ENCODE measurements at regions not wholly inside any gene's neighbourhood (a gene's known extent, or its start where the extent isn't known, plus 50 kb on each side); places are given as distances from the start of the nearest gene placed in this dataset.

DNA sequence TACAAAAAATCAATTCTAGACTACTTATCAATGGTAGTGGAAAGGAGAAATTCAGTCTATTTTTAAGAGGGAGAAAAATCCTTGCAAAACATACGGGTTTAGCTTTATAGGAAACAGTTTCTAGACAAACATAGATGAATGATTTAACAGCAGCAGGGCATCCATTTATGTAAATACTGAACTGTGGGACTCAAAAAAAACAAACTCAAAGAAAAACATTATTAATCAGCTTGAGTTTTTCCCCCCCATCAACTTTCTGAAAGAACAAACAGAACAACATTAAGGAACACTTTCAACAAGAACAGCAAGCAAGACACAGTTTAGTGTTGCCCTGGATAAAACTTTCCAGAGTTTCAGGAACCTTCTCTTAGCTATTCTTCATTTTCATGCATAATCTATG, 147.3 kb upstream of the KCNK2 start:
- H3K27ac ChIP-seq: no peak overlapping the region
- DNase-seq (ENCODE audit: low spot score): no peak
- TF ChIP-seq, protein P1, sequence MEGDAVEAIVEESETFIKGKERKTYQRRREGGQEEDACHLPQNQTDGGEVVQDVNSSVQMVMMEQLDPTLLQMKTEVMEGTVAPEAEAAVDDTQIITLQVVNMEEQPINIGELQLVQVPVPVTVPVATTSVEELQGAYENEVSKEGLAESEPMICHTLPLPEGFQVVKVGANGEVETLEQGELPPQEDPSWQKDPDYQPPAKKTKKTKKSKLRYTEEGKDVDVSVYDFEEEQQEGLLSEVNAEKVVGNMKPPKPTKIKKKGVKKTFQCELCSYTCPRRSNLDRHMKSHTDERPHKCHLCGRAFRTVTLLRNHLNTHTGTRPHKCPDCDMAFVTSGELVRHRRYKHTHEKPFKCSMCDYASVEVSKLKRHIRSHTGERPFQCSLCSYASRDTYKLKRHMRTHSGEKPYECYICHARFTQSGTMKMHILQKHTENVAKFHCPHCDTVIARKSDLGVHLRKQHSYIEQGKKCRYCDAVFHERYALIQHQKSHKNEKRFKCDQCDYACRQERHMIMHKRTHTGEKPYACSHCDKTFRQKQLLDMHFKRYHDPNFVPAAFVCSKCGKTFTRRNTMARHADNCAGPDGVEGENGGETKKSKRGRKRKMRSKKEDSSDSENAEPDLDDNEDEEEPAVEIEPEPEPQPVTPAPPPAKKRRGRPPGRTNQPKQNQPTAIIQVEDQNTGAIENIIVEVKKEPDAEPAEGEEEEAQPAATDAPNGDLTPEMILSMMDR (IDR thresholded peaks at IDR 0.05): no peak
- H3K4me3 ChIP-seq: no peak overlapping the region

DNA sequence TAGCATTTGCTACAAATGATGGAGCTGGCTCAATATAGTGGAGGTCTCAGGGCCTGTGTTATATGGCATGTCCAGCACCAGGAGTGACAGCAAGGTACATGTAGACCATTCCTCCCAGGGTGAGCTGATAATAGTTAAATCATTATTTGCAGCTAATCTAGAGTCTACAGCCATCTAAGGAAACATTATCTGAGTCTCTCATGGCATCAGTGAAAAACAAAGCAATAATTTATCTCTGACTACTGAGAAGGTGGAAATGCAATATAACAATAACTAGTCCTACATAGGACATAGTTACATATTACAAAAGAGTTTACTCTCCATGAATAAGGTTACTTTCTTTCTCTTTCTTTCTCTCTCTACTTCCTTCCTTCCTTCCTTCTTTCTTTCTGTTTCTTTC, 143.4 kb upstream of the KCNK2 start:
- Histone ChIP-seq H3K4me3 (no peak overlapping the region), H3K27ac (no peak overlapping the region)
- DNase-seq (ENCODE audit: low spot score): no peak
- TF ChIP-seq, protein P1 (IDR thresholded peaks at IDR 0.05): no peak

DNA sequence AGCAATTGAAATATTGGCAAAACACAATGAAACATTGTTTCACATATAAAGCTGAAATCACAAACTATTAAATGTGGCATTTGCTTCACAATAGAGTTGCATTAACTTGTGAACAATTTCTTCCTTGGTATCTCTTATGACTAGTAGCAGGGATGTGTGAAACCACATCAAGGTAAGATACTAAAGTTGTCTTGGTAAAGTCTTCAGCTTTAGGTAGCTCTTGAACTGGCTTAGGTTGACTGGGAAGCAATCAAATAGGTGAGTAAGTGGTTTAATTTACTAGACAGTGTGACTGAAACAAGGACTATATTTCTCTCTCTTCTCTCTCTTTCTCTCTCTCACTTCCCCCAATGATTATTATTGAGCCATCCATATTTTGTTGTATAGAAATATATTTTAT, 141.5 kb upstream of the KCNK2 start:
- Histone ChIP-seq H3K4me3 (no peak overlapping the region), H3K27ac (no peak overlapping the region)
- TF ChIP-seq, protein P1 (IDR thresholded peaks at IDR 0.05): no peak
- DNase-seq (ENCODE audit: low spot score): no peak

DNA sequence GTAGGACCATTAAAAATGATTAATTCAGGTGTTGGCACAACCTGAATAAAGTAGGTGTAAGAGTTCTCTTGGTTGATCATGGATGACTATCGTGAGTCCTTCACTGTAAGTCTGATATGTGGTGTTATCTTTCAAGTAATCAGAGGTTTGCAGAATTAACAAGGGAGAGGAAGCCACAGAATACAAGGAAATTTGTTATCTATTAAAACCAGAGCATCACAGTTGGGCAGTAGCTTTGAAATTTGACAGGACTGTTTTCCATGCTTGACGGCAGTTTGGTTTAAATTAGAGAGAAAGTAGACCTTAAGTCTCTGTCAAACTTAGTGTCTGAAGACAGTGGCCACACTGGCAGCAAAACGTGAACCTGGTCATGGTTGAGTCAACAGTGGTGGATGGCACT, 139.5 kb upstream of the KCNK2 start:
- TF ChIP-seq, protein P1 (IDR thresholded peaks at IDR 0.05): no peak
- no peak for DNase-seq (ENCODE audit: low spot score)
- no peak overlapping the region for H3K27ac ChIP-seq
- no peak overlapping the region for H3K4me3 ChIP-seq

DNA sequence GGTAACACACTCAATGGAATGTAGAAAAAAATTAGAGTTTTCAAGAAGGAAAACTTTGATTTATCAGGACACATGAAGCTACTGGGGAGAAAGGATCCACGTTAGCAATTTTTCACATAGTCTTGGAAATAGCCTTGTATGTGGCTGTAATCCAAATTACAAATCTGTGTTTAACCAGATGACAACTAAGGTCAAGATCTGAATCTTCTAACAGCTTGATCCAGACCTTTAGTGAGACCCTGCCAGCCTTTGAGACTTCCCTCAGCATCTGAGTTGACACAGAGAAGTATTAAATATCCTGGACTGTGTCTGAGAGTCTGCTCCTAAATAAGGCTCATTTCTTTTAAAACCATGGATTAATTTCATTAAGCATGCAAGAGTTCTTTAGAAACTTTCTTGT, 135.9 kb upstream of the KCNK2 start:
- Histone ChIP-seq H3K4me3 (no peak overlapping the region), H3K27ac (no peak overlapping the region)
- DNase-seq (ENCODE audit: low spot score): no peak
- TF ChIP-seq, protein P1 (IDR thresholded peaks at IDR 0.05): no peak

DNA sequence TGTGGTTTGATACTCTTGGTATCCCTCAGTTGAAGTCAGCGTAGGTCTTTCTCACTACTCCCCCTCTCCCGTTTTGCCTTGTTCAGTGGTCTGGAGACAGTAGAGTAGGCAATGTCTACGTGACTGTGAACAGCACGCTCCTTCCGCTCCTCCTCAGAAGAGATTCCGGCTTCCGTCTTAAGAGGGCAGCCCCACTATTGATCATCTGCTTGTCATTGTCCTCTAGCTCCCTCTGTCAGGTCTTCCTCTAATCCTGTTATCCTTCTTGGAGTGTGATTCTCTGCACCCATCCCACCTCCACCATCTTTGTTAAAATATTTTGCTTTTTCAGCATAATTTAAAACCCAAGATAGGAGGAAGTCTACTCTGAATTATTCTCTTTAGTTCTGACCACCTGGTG, 129.9 kb upstream of the KCNK2 start:
- TF ChIP-seq, protein P1 (IDR thresholded peaks at IDR 0.05): no peak
- Histone ChIP-seq H3K27ac (no peak overlapping the region), H3K4me3 (no peak overlapping the region)
- no peak for DNase-seq (ENCODE audit: low spot score)

DNA sequence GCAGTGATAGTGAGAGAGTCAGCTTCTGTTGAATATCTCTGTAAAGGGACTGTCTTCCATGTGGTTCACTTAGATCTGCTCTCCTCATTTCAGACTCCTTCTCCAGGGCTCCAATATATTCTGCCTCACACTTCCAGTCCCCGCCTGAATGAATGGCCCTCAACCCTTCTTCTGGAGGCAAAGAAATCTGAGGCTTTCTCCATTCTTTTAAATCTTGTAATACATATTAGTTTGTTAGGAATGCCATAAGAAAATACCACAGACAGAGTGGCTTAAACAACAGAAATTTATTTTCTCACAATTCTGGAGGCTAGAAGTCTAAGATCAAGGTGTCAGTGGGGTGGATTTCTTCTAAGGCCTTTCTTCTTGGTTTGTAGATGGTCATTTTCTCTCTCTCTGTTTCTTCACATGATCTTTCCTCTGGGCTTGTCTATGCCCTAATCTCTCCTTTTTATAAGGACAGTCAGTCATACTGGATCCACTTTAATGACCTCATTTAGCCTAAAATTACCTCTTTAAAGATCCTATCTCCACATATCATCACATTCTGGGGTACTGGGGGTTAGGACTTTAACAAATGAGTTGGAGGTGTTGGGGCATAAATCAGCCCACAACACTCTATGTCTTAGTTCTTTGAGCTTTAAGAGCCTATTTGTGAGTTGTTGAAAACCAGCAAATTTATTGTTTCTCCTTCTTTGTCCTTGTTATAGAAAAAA, 128.5 kb upstream of the KCNK2 start:
- TF ChIP-seq, protein P1 (IDR thresholded peaks at IDR 0.05): no peak
- Histone ChIP-seq H3K4me3 (no peak overlapping the region), H3K27ac (no peak overlapping the region)
- DNase-seq (ENCODE audit: low spot score): no peak
